ENCODE measurements at regions not wholly inside any gene's neighbourhood (a gene's known extent, or its start where the extent isn't known, plus 50 kb on each side); places are given as distances from the start of the nearest gene placed in this dataset.

GRCh38 chr12:86735851-86736250 lies 479.7 kb upstream of the MGAT4C start:
- in situ Hi-C loops (cut with MboI; ENCODE audit: low sequenced_read_pairs, unreplicated experiment) = no loop called here
- no peak for TF ChIP-seq CTCF (IDR thresholded peaks at IDR 0.05; ENCODE audit: borderline replicate concordance, control extremely low read depth, extremely low read depth, insufficient read depth, missing control alignments)
- no peak for DNase-seq (ENCODE audit: low spot score)

- TF ChIP-seq CTCF (IDR thresholded peaks at IDR 0.05; ENCODE audit: borderline replicate concordance, control extremely low read depth, extremely low read depth, insufficient read depth, missing control alignments) = no peak
Measured at GRCh38 chr12:86735072-86735471, 478.9 kb upstream of the MGAT4C start.

DNA sequence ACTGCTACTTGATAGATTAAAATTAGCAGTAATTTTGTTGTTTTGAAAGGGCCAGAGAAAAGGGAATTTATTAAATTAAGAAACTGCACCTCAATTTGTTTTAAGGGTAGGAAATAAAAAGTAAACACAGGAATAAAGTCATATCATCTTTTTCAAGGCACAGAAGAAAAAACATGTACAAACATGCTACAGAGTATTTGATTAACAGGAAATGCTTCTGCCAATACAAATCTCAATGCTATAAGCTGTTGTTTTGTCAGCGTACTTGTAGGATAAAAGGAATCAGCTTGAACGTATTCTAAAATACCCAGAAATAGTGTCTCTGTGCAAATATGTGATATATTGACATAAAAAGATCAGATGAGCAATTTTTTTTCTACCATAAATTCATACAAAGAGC lies 474.0 kb upstream of the MGAT4C start:
- no peak for TF ChIP-seq CTCF (IDR thresholded peaks at IDR 0.05; ENCODE audit: borderline replicate concordance, control extremely low read depth, extremely low read depth, insufficient read depth, missing control alignments)
- in situ Hi-C loops (cut with MboI; ENCODE audit: low sequenced_read_pairs, unreplicated experiment) = no loop called here
- DNase-seq (ENCODE audit: low spot score) = no peak

More at GRCh38 chr12:86735072-86735471, 478.9 kb upstream of the MGAT4C start:
- in situ Hi-C loops (cut with MboI; ENCODE audit: low sequenced_read_pairs, unreplicated experiment) = no loop called here
- no peak for DNase-seq (ENCODE audit: low spot score)

DNA sequence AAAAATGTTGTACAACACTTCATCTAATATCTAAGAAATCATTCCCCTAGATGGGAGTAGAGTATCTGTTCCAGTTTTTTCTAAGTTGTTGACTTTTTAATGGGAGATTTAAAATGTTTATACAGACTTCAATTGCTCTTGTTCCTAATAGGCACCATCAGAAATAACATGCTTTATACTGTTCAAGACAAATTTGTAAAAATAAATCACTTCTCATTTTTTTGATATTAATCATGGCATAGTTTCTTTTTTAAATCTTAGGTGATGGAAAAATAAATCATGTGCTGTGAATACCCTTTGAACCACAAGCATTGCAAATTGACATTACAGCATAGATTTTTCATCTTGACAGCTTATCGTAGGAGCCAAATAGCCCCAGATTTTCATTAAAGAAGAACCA lies 473.5 kb upstream of the MGAT4C start:
- in situ Hi-C loops (cut with MboI; ENCODE audit: low sequenced_read_pairs, unreplicated experiment) = no loop called here
- DNase-seq (ENCODE audit: low spot score) = no peak
- no peak for TF ChIP-seq CTCF (IDR thresholded peaks at IDR 0.05; ENCODE audit: borderline replicate concordance, control extremely low read depth, extremely low read depth, insufficient read depth, missing control alignments)

- no peak for TF ChIP-seq CTCF (IDR thresholded peaks at IDR 0.05; ENCODE audit: borderline replicate concordance, control extremely low read depth, extremely low read depth, insufficient read depth, missing control alignments)
- no peak for DNase-seq (ENCODE audit: low spot score)
- in situ Hi-C loops (cut with MboI; ENCODE audit: low sequenced_read_pairs, unreplicated experiment) = no loop called here
Measured at GRCh38 chr12:86727160-86727559, 471.0 kb upstream of the MGAT4C start.

- in situ Hi-C loops (cut with MboI; ENCODE audit: low sequenced_read_pairs, unreplicated experiment) = no loop called here
- DNase-seq (ENCODE audit: low spot score) = no peak
- no peak for TF ChIP-seq CTCF (IDR thresholded peaks at IDR 0.05; ENCODE audit: borderline replicate concordance, control extremely low read depth, extremely low read depth, insufficient read depth, missing control alignments)
Measured at GRCh38 chr12:86724716-86725115, 468.5 kb upstream of the MGAT4C start.

- no peak for TF ChIP-seq CTCF (IDR thresholded peaks at IDR 0.05; ENCODE audit: borderline replicate concordance, control extremely low read depth, extremely low read depth, insufficient read depth, missing control alignments)
- DNase-seq (ENCODE audit: low spot score) = no peak
- in situ Hi-C loops (cut with MboI; ENCODE audit: low sequenced_read_pairs, unreplicated experiment) = no loop called here
Measured at GRCh38 chr12:86723326-86723725, 467.1 kb upstream of the MGAT4C start.

All from GM13976 (cell line).